Stimulated activated CD4-positive, alpha-beta T cell treated with anti-CD3 and anti-CD28 coated beads, Interleukin-1b, Interleukin-23, amount 100 ng/mL, for 24 hours (primary cell): ENCODE measurements at regions not wholly inside any gene's neighbourhood (a gene's known extent, or its start where the extent isn't known, plus 50 kb on each side); places are given as distances from the start of the nearest gene placed in this dataset.

ENCODE experiments used
- DNase-seq, 4 experiments: peaks; one replicate each; pipeline ENCODE4 v3.0.0-alpha.2; 2020; ENCODE audit warnings: low read depth in 4 of 4, low spot score in 1 of 4

DNA sequence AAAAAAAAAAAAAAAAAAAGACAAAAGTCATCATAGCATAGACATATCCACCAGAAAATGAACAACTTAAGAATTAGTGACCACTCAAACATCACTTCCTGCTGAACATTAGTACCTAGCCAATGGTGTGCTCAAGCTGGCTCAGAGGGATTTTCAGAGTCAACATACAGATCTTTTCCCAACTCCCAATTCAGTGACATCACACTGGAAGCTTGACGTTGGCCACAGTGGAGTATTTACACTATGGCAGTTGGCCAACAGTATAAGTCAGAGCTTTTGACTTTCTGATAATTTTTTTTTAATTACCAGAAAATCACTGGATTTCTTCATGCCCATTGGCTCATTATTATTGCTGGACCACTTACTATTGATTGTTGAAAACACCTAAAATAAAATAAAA lies 383.5 kb downstream of the ARHGEF28 start:
- no peak for DNase-seq

GRCh38 chr5:74007193-74007592 lies 381.2 kb downstream of the ARHGEF28 start:
- DNase-seq = no peak

DNA sequence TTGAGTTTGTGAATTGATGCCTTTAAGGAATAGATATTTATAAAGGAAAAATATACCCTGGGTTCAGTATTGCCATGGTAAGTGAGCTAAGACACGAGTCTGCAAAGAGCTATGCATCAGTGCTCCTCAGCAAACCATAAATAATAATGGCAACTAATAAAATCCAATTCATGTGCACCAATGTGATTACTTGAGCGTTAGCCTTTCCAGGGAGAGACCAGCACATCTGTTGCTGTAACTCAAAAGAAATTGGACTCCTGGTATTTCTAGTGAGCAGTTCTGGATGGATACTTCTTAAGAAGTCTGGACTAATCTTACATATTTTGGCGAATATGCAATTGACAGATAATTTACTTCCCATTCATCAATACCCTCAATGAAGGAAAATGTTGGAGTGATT lies 373.3 kb downstream of the ARHGEF28 start:
- no peak for DNase-seq

GRCh38 chr5:73998489-73998888 lies 372.5 kb downstream of the ARHGEF28 start:
- no peak for DNase-seq

- no peak for DNase-seq
Measured at GRCh38 chr5:73997960-73998359, 372.0 kb downstream of the ARHGEF28 start.

DNA sequence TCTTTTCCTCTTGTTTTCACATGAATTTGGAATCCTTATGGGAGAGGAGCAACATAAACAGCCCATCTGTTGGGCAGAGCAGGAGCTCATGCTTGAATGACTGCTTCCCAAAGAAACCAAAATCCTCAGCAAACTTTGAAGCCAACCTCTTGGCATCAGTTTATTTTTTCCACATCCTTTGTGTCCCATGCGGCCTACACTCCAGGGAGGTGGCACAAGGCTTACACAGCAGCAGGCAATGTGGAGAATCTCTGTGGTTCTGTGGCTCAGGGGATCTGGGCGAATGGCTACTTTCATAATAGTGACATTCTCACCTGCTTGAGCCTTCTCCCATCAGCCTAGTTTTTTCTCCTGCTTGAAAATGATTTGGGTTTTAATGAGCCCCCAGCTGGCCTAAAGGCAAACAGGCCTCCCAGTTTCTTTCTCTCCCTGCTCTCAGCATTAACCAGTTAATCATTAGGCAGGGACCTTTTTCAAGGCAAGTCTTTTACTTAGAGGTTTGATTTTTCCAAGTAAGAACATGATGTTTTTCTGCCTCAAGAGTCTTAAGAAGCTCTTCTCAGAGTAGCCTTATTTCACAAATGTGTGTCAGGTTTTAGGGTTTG lies 370.3 kb downstream of the ARHGEF28 start:
- DNase-seq = no peak

- no peak for DNase-seq
Measured at GRCh38 chr5:73994963-73995362, 369.0 kb downstream of the ARHGEF28 start.
